Right cardiac atrium (tissue), 5 donors: ENCODE measurements at regions not wholly inside any gene's neighbourhood (a gene's known extent, or its start where the extent isn't known, plus 50 kb on each side); places are given as distances from the start of the nearest gene placed in this dataset.
A peak's percentile ranks its signal among the peaks of the same experiment; 100 is the strongest.
"Not testable (repeated sequence)": the region's sequence is repeated elsewhere in the genome, so short reads cannot be mapped to it uniquely, and the experiment has no call there.

Experiments used
- ATAC-seq, 2 donors: fragments of 200-7000 bp; cut with Tn5 transposase; one replicate each; pipeline versions ENCODE4 v1.8.0 to v1.9.1; 2020; ENCODE audit warnings: moderate library complexity in 2 of 2, mild to moderate bottlenecking in 1 of 2
- DNase-seq, 3 donors: peaks; one replicate each; pipeline ENCODE4 v3.0.0-alpha.2; 2020
- H3K27ac ChIP-seq: one replicate; pipeline ENCODE4 v1.5.1; 2013; ENCODE audit warnings: mild to moderate bottlenecking, low read length, control low read depth, moderate library complexity
- H3K27me3 ChIP-seq: one replicate; pipeline ENCODE4 v1.6.1; 2013; ENCODE audit not compliant: control insufficient read depth, insufficient read depth
- H3K4me1 ChIP-seq: one replicate; pipeline ENCODE4 v1.6.1; 2013; ENCODE audit warnings: low read length; ENCODE audit not compliant: control insufficient read depth, insufficient read depth
- H3K4me3 ChIP-seq: one replicate; pipeline ENCODE4 v1.5.1; 2013; ENCODE audit warnings: low read length, control low read depth
- H3K9me3 ChIP-seq: one replicate; pipeline ENCODE4 v1.6.1; 2013; ENCODE audit warnings: low read length; ENCODE audit not compliant: control insufficient read depth
- WGBS: extraction: QIAGEN DNeasy Blood & Tissue Kit; methylation state at CpG from one replicate; pipeline ENCODE4 v1.1.7; 2013; 5-methylcytosine and 5-hydroxymethylcytosine counted together
- intact Hi-C, 4 donors: fragments of 100-400 bp; cut with DNase I; formaldehyde crosslinking; loops; one replicate each; pipeline versions ENCODE4 v1.11.0 to v1.14.0; 2022 to 2023
- donor health status: healthy with polysubstance abuse.
- donor health status: DM: no; HTN: yes; CAD: no.
- donor health status: DM: no; HTN: no; CAD: no.
- donor health status: DM: no; HTN: yes; CAD: no; lungs with severe emphysema.
- donor health status: DM: yes; HTN: yes; CAD: no.

- WGBS, result 79% methylated on average over 12 of the region's 12 CpGs
- no peak overlapping the region for H3K27ac ChIP-seq
- ATAC-seq (no peak), DNase-seq (no peak)
- H3K4me3 ChIP-seq, result no peak overlapping the region
- H3K4me1 ChIP-seq, result peaks cover 2% of the 10 kb centered on the region
- intact Hi-C loops, result no loop called here
- no peaks in the 10 kb centered on the region for H3K27me3 ChIP-seq
- no peaks in the 10 kb centered on the region for H3K9me3 ChIP-seq
These were observed 80.4 kb downstream of the DHCR7 start for GRCh38 chr11:71367756-71368155.

GRCh38 chr11:71367276-71367675 lies 80.9 kb downstream of the DHCR7 start:
- H3K27me3 ChIP-seq, H3K4me3 ChIP-seq, DNase-seq, H3K9me3 ChIP-seq, H3K4me1 ChIP-seq, H3K27ac ChIP-seq, ATAC-seq, intact Hi-C loops: not testable (repeated sequence)
- WGBS, result 91% methylated on average over 1 of the region's 3 CpGs

DNA sequence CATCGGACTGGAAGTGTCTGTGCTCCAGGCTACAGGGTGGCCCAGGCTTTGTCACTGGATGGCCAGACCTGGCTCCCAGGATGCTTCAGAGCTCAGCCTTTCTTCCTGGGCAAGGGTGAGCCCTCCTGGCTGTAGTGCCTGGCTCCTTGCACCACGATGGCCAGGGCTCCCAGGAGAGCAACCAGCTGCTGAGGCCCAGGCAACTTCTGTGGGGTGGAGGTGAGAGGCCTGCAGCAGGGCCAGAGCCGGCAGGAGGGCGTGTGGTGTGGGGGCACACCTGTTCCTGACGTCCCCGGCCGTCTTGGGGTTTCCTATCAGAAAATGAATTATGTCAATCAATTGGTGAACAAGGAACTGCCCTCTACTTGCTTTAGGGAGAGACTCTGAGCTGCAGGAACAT lies 82.1 kb downstream of the DHCR7 start:
- no peak for ATAC-seq
- H3K27me3 ChIP-seq, result no peaks in the 10 kb centered on the region
- H3K27ac ChIP-seq, result no peak overlapping the region
- 67% methylated on average over 7 of the region's 7 CpGs for WGBS
- no peak for DNase-seq
- intact Hi-C loops, result no loop called here
- no peak overlapping the region for H3K4me3 ChIP-seq
- H3K9me3 ChIP-seq, result no peaks in the 10 kb centered on the region
- peaks cover 2% of the 10 kb centered on the region for H3K4me1 ChIP-seq

DNA sequence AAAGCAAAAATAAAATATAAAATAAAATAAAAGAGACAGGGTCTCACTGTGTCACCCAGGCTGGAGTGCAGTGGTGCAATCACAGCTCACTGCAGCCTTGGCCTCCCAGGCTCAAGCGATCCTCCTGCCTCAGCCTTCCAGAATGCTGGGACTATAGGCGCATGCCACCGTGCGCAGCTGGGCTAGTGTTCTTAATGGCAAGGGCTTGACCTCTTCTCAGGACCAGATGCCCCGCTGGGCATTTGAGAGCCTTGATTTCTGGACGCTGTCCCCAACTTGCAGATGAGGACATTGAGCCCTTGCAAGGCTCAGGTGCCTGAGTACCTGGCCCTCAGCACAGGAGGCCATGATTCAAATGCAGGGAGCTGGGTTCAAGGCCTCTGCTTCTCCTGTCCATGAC lies 82.6 kb downstream of the DHCR7 start:
- DNase-seq, result no peak
- H3K27me3 ChIP-seq, result no peaks in the 10 kb centered on the region
- WGBS, result 95% methylated on average over 6 of the region's 6 CpGs
- no peaks in the 10 kb centered on the region for H3K9me3 ChIP-seq
- no peak overlapping the region for H3K27ac ChIP-seq
- no peak overlapping the region for H3K4me3 ChIP-seq
- intact Hi-C loops, result no loop called here
- no peak for ATAC-seq
- peaks cover 2% of the 10 kb centered on the region for H3K4me1 ChIP-seq

- ATAC-seq (peak in 1 of 2 donors; percentile 27), DNase-seq (no peak)
- Histone ChIP-seq H3K27me3 (no peaks in the 10 kb centered on the region), H3K9me3 (no peaks in the 10 kb centered on the region), H3K4me1 (peaks cover 2% of the 10 kb centered on the region), H3K4me3 (no peak overlapping the region), H3K27ac (no peak overlapping the region)
- intact Hi-C loops, result no loop called here
- WGBS, result 66% methylated on average over 5 of the region's 5 CpGs
These were observed 83.4 kb downstream of the DHCR7 start for GRCh38 chr11:71364806-71365205.

- DNase-seq, result peak in 2 of 3 donors; percentile 24 to 77
- 45% methylated on average over 4 of the region's 4 CpGs for WGBS
- Histone ChIP-seq H3K4me1 (peaks cover 2% of the 10 kb centered on the region), H3K27ac (no peak overlapping the region), H3K4me3 (no peak overlapping the region), H3K9me3 (no peaks in the 10 kb centered on the region), H3K27me3 (no peaks in the 10 kb centered on the region)
- peak; percentile 67 to 85 for ATAC-seq
- intact Hi-C loops, result no loop called here
These were observed 84.0 kb downstream of the DHCR7 start for GRCh38 chr11:71364176-71364671.

DNA sequence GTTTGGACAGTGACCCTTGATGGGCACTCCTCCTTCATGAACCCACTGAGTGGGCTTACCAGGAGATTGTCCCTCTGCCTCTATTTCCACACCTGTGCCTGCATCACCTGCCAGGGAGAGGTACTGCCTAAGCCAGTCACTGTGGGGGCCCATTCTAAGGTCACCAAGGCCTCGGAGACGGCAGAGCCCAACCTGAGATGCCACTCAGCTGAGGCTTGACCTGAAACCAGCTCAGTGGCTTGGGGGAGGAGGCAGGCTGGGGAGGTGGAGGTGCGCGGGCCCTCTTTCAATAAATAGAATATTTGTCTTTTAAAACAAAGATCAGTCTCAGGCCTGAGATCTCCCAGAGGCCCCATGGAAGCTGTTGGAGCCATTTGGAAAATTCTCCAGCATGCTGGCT lies 84.5 kb downstream of the DHCR7 start:
- Histone ChIP-seq H3K27ac (no peak overlapping the region), H3K9me3 (no peaks in the 10 kb centered on the region), H3K4me3 (no peak overlapping the region), H3K4me1 (peaks cover 2% of the 10 kb centered on the region), H3K27me3 (no peaks in the 10 kb centered on the region)
- intact Hi-C loops, result no loop called here
- ATAC-seq, result no peak
- DNase-seq, result no peak
- WGBS, result 87% methylated on average over 4 of the region's 4 CpGs

GRCh38 chr11:71358963-71359567 lies 89.1 kb downstream of the DHCR7 start:
- ATAC-seq, result no peak
- 87% methylated on average over 6 of the region's 6 CpGs for WGBS
- Histone ChIP-seq H3K4me3 (no peak overlapping the region), H3K27me3 (no peaks in the 10 kb centered on the region), H3K4me1 (no peaks in the 10 kb centered on the region), H3K27ac (no peak overlapping the region), H3K9me3 (no peaks in the 10 kb centered on the region)
- intact Hi-C loops, result no loop called here
- DNase-seq, result no peak

- no peak overlapping the region for H3K4me3 ChIP-seq
- ATAC-seq (no peak), DNase-seq (no peak)
- no peak overlapping the region for H3K27ac ChIP-seq
- intact Hi-C loops, result no loop called here
- H3K4me1 ChIP-seq, result no peaks in the 10 kb centered on the region
- 80% methylated on average over 10 of the region's 10 CpGs for WGBS
- H3K27me3 ChIP-seq, result no peaks in the 10 kb centered on the region
- no peaks in the 10 kb centered on the region for H3K9me3 ChIP-seq
These were observed 90.0 kb downstream of the DHCR7 start for GRCh38 chr11:71358122-71358728.

GRCh38 chr11:71357414-71357813 lies 90.8 kb downstream of the DHCR7 start:
- no peaks in the 10 kb centered on the region for H3K27me3 ChIP-seq
- H3K4me1 ChIP-seq, result no peaks in the 10 kb centered on the region
- no peak for ATAC-seq
- no peak overlapping the region for H3K27ac ChIP-seq
- WGBS, result 76% methylated on average over 9 of the region's 9 CpGs
- intact Hi-C loops, result no loop called here
- no peaks in the 10 kb centered on the region for H3K9me3 ChIP-seq
- DNase-seq, result no peak
- H3K4me3 ChIP-seq, result no peak overlapping the region

DNA sequence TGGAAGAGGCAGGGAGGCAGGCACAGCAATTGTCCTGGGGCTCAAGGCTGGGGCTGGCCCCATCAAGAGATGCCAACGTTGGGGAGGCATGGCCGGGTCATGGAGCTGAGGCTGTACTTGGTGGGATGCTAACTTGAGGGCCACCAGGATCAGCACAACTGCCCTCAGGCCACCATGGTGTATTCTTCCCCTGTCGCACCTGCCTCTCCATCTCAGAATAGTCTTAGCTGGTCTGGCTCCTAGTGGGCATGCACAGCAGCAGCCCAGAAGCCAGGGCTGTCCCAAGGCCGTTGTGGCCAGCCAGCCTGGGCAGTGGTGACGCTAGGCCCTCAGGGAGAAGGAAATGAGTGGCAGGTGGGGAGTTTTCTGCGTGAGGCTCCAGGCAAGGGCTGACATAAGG lies 91.3 kb downstream of the DHCR7 start:
- WGBS, result 70% methylated on average over 6 of the region's 6 CpGs
- H3K27me3 ChIP-seq, result no peaks in the 10 kb centered on the region
- H3K9me3 ChIP-seq, result no peaks in the 10 kb centered on the region
- intact Hi-C loops, result no loop called here
- no peak overlapping the region for H3K27ac ChIP-seq
- H3K4me3 ChIP-seq, result no peak overlapping the region
- ATAC-seq (no peak), DNase-seq (no peak)
- H3K4me1 ChIP-seq, result no peaks in the 10 kb centered on the region
